CD4-positive, alpha-beta T cell treated with Interferon alpha-2 for 1 hour (primary cell): ENCODE measurements at regions not wholly inside any gene's neighbourhood (a gene's known extent, or its start where the extent isn't known, plus 50 kb on each side); places are given as distances from the start of the nearest gene placed in this dataset.
"Not testable (repeated sequence)": the region's sequence is repeated elsewhere in the genome, so short reads cannot be mapped to it uniquely, and the experiment has no call there.

Source experiments
- DNase-seq, 2 donors: peaks; one replicate each; pipeline ENCODE4 v3.0.0-alpha.2; 2020 to 2022

- no peak for DNase-seq
Measured at GRCh38 chr20:56885521-56885920, 256.4 kb downstream of the TFAP2C start.

DNA sequence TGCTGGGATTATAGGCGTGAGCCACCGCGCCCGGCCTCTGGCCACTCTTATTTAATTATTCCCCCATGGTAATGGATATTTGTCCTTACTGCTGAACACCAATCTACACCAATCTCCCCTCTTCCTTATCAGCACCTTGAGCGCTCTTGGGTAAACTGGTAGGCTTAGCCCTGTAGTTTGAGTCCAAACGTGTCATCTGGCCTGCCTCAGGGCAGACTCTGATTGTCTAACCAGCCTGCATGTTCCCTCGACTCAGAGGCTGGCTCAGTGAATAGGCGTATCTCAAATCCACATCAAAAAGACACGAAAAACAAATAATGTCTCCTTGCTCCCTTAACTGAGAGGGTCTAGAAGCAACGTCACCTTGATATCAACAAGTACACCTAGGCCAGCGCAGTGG, 260.9 kb downstream of the TFAP2C start:
- DNase-seq = no peak

DNA sequence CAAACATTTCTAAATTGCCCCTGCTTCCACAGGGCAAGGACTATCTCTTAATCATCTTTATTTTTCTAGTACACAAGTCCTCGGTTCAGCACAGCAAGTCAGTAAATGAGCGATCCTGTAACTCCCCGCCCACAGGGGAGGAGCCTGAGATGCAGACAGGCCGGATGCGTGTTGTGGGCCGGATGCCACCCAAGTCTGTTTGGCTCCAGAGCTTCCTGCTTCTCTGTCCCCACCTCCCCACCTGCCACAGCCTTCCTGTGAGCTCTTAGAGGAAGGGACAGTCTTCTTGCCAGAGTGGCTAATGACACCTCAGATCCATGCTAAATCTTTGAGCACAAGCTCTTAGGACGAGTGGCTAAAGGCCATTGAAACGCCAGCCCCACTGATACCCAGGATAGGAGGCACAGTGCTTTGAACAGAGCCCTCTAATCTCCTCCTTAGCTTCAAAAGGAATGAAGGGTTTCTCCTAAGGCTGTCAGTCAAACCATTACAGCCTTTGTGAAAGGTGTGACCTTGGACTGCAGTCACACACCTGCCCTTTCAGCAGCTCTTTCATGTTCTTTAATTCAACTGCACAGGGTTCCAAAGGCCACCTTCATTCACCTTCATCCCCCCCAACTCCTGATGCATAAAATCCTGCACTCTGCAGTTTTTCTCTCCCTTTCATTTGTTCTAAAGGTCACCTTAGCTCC, 264.3 kb downstream of the TFAP2C start:
- DNase-seq = no peak

- no peak for DNase-seq
Measured at GRCh38 chr20:56896447-56896846, 267.3 kb downstream of the TFAP2C start.

- DNase-seq = no peak
Measured at GRCh38 chr20:56897318-56897957, 268.3 kb downstream of the TFAP2C start.

DNA sequence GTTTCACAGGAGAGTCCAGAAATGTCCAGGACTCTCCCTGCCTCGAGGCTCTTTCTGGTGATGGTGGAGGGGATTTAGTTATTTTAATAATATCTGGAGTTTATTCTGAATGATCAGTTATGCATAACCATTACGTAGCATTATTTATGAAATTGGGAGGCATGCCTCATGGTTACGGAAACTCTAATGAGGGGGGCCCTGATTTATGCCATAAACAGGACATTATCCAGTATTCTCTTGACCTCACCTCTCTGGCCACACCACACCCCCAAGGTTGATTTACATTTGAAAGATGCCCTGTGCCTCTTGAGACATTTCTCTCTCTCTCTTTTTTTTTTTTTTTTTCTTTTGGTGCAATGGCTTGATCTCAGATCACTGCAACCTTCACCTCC, 268.8 kb downstream of the TFAP2C start:
- no peak for DNase-seq

DNA sequence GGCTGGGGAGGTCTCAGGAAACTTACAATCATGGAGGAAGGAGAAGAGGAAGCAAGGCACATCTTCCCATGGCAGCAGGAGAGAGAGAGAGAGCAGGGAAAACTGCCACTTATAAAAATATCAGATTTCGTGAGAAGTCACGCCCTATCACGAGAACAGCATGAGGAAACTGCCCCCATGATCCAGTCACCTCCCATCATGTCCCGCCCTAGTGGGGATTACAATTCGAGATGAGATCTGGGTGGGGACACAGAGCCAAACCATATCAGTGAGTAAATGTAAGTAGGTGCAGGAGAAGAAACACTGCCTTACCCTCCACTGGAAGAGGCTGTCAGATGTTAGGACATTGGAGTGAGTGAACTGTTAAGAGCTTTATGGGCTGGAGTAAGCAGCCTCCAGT, 270.4 kb downstream of the TFAP2C start:
- no peak for DNase-seq

DNA sequence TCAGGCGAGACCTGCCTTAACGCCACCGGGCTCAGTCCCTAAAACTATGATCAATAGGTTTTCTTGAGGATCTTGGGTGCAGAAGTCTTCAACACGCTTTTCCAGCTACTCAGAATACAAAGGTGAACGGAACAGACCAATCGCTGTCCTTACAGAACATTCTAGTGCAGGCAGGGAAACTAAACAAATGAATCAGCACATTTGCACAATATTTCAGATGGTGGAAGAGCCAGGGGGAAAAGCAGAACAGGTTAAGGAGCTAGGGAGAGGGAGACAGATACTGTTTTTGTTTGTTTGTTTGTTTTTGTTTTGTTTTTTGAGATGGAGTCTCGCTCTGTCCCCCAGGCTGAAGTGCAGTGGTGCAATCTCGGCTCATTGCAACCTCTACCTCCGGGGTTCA, 271.1 kb downstream of the TFAP2C start:
- no peak for DNase-seq

DNA sequence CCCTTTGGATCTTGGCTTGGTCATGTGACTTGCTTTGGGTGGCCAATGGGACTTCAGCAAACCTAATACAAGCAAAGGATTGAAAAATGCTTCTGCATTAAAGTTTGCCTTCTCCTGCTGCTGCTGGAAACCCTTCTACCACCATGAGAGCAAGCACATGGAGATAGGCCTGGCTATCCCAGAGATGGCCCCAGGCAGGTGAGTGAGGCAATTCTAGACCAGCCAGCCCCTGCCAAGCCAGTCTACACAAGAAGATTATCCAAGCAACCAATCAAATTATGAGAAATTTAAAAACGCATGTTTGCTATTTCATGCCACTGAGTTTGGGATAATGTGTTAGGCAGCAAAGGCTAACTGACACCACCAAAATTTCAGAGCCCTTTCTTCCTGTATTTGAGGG, 274.3 kb downstream of the TFAP2C start:
- no peak for DNase-seq

GRCh38 chr20:56903858-56904257, 274.8 kb downstream of the TFAP2C start:
- no peak for DNase-seq

DNA sequence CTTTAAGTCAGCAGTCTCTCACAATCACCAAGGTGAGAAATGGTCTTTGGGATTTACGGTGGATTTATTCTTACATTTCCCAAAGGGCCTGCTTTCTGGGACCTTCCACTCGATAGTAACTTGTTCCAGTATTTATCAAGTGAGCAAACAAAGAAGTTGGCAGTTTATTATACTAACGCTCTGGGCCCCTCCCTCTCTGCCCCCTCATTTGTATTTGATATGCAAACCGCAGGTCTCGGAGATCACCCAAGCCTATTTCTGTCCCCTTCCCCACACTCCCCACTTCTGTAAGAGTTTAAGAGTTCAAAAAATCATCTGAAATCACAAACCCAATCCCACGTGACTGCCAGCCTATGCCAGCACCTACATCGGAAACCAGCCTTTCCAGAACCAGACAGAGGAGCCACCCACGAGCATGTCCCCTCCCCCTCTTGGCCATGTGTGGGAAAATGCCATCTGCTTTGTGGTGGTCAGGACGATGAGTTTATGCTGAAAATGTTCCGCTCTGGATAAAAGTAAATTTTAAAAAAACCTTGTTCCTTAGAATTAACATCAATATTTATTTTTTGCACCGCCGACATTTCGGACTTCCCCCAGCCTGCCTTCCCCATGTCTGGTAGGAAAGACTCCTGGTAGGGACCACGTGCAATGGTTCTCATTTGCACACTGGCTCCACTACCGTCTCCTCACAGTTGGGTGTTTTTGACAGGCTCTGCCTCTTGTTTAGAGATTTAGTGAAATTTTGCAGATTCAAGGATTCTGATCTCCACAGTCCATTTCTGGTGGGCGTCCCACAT, 281.0 kb downstream of the TFAP2C start:
- DNase-seq = no peak

- DNase-seq = no peak
Measured at GRCh38 chr20:56911946-56912345, 282.8 kb downstream of the TFAP2C start.

DNA sequence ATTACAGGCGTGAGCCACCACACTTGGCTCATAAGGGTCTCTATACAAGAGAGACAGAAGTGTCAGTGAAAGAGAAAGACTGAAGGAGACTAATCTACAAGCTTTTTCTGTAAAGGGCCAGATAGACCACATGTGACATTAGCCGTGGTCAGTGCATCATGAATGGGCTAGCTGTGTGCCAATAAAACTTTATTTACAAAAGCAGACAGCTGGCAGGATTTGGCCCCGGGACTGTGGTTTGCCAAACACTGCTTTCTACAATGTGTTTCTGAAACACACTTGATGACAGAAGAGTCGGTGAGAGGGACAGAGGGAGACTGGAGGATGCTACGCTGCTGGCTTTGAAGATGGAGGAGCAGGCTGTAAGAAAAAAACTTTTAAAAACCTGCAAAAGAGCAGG, 285.4 kb downstream of the TFAP2C start:
- DNase-seq = no peak

DNA sequence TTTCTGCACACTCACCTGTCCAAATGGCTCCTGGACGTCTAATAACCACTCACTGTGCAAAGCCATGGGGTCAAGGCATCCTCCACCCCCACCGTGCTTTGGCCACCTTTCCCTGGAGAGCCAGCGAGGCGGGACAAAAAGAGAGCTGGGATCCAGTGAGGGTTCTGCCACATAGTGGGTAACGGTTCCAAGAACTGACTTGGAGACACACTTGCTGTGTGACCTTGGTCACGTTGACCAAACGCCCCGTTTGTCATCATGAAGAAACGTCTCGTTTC, 287.2 kb downstream of the TFAP2C start:
- no peak for DNase-seq

- not testable (repeated sequence) for DNase-seq
Measured at GRCh38 chr20:56920041-56920440, 290.9 kb downstream of the TFAP2C start.

- DNase-seq = no peak
Measured at GRCh38 chr20:56922497-56922896, 293.4 kb downstream of the TFAP2C start.

- no peak for DNase-seq
Measured at GRCh38 chr20:56924292-56925081, 295.4 kb downstream of the TFAP2C start.

DNA sequence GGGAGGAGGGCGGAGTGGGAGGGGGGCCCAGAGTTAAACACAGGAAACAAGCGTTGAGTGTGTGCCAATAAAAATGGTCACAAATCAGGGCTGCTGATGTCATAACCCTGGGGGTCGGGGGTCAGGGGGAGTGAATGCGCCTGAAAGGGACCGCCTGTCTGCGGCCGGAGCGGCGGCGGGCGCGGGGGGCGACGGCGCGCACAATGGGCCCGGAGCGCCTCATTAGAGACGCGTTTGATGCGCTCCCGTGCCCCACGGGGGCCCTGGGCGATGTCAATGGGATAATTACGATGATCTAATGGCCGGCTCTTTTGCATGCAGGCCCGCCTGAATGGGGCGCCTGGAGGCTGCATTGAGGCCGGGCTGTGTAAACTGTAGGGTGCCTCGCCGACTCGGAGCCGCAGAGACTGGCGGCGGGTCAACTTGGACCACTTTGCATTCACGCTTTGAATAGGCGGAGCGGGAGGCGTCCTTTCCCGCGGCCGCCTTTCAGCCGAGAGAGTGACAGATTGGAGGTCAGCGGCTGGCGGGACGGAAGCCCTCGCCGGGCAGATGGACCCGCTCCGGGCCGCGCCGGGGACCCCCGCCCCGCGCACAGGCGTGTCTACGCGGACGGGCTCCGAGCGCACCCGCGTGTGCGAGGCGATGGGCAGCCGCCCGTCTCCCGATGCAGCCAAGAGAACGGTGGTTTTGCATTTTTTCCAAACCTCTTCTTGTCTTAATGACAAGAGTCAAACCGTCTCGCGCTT, 296.1 kb downstream of the TFAP2C start:
- DNase-seq = no peak

DNA sequence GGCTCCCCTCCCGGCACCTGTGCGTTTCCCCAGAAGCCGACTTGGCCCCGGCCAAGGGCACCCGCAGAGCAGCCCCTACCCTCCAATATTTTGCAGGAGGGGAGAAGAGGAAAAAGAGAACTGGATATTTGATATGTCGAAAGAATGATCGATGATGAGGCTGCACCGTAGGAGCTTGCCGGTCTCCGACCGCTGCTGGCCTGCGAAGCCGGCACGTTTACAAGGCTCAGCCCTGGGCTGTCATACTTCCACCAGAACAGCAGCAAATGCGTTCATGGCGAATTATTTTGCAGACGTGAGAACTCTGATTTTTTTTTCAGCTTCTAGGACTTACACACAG, 296.7 kb downstream of the TFAP2C start:
- DNase-seq = no peak

- no peak for DNase-seq
Measured at GRCh38 chr20:56926501-56926900, 297.4 kb downstream of the TFAP2C start.

DNA sequence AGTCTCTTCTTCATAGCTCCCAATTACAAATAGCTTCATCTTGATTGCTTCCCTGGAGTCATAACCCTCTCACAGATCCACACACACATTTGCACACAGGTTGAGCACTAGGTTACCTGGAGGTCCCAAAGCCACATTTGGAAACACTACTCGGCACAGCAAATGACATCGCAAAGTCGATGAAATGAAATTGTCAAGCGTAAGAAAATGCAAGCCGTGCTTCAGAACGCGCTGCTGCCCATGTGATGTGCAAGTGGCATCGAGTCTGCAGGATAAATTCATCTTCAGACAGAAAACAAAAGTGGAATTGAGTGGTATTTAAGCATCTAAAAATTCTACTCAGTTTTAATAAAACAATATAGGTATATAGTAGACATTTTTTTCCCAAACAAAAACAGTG, 298.0 kb downstream of the TFAP2C start:
- DNase-seq = no peak

- DNase-seq = no peak
Measured at GRCh38 chr20:56928007-56928406, 298.9 kb downstream of the TFAP2C start.

GRCh38 chr20:56929606-56930005, 300.5 kb downstream of the TFAP2C start:
- DNase-seq = no peak
